H1 (cell line): ENCODE measurements at regions not wholly inside any gene's neighbourhood (a gene's known extent, or its start where the extent isn't known, plus 50 kb on each side); places are given as distances from the start of the nearest gene placed in this dataset.

ENCODE experiments used
- CTCF ChIA-PET: fragments of 300-600 bp; sonication (Branson Sonifier 250); formaldehyde crosslinking; loops from one replicate; lab custom pipeline; 2021; ENCODE audit not compliant: partially characterized antibody; lab: Charles Lee
- POLR2A ChIA-PET: fragments of 300-600 bp; sonication (Branson Sonifier 250); formaldehyde crosslinking; loops from one replicate; lab custom pipeline; 2021; ENCODE audit warnings: inconsistent platforms; ENCODE audit not compliant: partially characterized antibody; lab: Charles Lee
- DNase-seq, 2 experiments: peaks; one replicate each; pipeline versions ENCODE4 v3.0.0 to v3.0.0-alpha.2; 2010 to 2022; ENCODE audit warnings: low spot score in 2 of 2, low read depth in 1 of 2, mixed read lengths in 1 of 2
- FAIRE-seq: peaks from 2 replicates; lab custom pipeline; 2011; peaks lifted over from hg19 to GRCh38; lab: Jason Lieb, UNC
- H2AFZ ChIP-seq: 2 replicates; pipeline ENCODE4 v1.8.1; 2012; ENCODE audit warnings: low read length, inconsistent platforms
- H2AK5ac ChIP-seq: 2 replicates; pipeline ENCODE4 v1.6.1; 2013; ENCODE audit warnings: low read depth, low read length
- H2BK120ac ChIP-seq: replicated peaks from 2 replicates; pipeline ENCODE3; 2013; ENCODE audit warnings: low read depth, low read length, inconsistent platforms
- H2BK12ac ChIP-seq: 2 replicates; pipeline ENCODE4 v1.6.1; 2013; ENCODE audit warnings: low read depth, low read length
- H2BK15ac ChIP-seq: 2 replicates; pipeline ENCODE4 v1.6.1; 2013; ENCODE audit warnings: low read length
- H2BK20ac ChIP-seq: 2 replicates; pipeline ENCODE4 v1.6.1; 2013; ENCODE audit warnings: low read length
- H2BK5ac ChIP-seq: 2 replicates; pipeline ENCODE4 v1.6.1; 2013; ENCODE audit warnings: low read depth, low read length
- H3K14ac ChIP-seq: 2 replicates; pipeline ENCODE4 v1.6.1; 2013; ENCODE audit warnings: inconsistent platforms; ENCODE audit not compliant: insufficient read length
- H3K18ac ChIP-seq: 2 replicates; pipeline ENCODE4 v1.6.1; 2013; ENCODE audit warnings: low read length; ENCODE audit errors: extremely low read depth
- H3K23ac ChIP-seq: 2 replicates; pipeline ENCODE4 v1.6.1; 2013; ENCODE audit warnings: inconsistent platforms; ENCODE audit not compliant: insufficient read length
- H3K23me2 ChIP-seq: 2 replicates; pipeline ENCODE4 v1.6.1; 2013; ENCODE audit warnings: low read depth, low read length
- H3K27ac ChIP-seq: 2 replicates; pipeline ENCODE4 v1.6.1; 2011; ENCODE audit warnings: low read depth, low read length, inconsistent platforms
- H3K27me3 ChIP-seq, 4 experiments: replicated peaks in 1 of 4; 1 replicate in 1 of 4; 2 replicates in 3 of 4; pipeline versions ENCODE4 v1.6.1 to v1.8.1; 2011 to 2013; ENCODE audit warnings: low read length in 3 of 4, mild to moderate bottlenecking in 3 of 4, inconsistent platforms in 2 of 4, mixed read lengths in 2 of 4, moderate library complexity in 1 of 4; ENCODE audit not compliant: control insufficient read depth in 3 of 4, insufficient read depth in 3 of 4; ENCODE audit errors: extremely low read depth in 1 of 4
- H3K36me3 ChIP-seq, 4 experiments: 2 replicates each; pipeline versions ENCODE4 v1.6.1 to v1.8.1; 2011 to 2013; ENCODE audit warnings: mild to moderate bottlenecking in 4 of 4, low read length in 3 of 4, moderate library complexity in 2 of 4, control low read depth in 1 of 4, inconsistent platforms in 1 of 4; ENCODE audit not compliant: insufficient read depth in 4 of 4, control insufficient read depth in 2 of 4
- H3K4ac ChIP-seq: replicated peaks from 2 replicates; pipeline ENCODE3; 2013; ENCODE audit warnings: low read length, low read depth, mixed read lengths, inconsistent platforms; ENCODE audit not compliant: insufficient read length
- H3K4me1 ChIP-seq, 4 experiments: replicated peaks in 1 of 4; 1 replicate in 1 of 4; 2 replicates in 3 of 4; pipeline versions ENCODE4 v1.6.1 to v1.8.1; 2011 to 2013; ENCODE audit warnings: low read length in 3 of 4, inconsistent platforms in 2 of 4, mixed read lengths in 1 of 4; ENCODE audit not compliant: insufficient read depth in 4 of 4, control insufficient read depth in 3 of 4
- H3K4me2 ChIP-seq, 2 experiments: 2 replicates each; pipeline versions ENCODE4 v1.6.1 to v1.8.1; 2011 to 2013; ENCODE audit warnings: low read depth in 2 of 2, low read length in 2 of 2, control low read depth in 1 of 2, inconsistent platforms in 1 of 2, mild to moderate bottlenecking in 1 of 2; ENCODE audit not compliant: insufficient read depth in 1 of 2
- H3K4me3 ChIP-seq, 4 experiments: fragments of 200-600, 300-600 bp in 1 of 4; sonication (generic), shearing (Covaris generic), sonication (Bioruptor Twin) in 1 of 4; 2 replicates each; pipeline versions ENCODE4 v1.5.1 to v1.8.1; 2011 to 2016; ENCODE audit warnings: low read length in 4 of 4, low read depth in 3 of 4, control low read depth in 2 of 4, inconsistent platforms in 2 of 4, mild to moderate bottlenecking in 2 of 4, mixed read lengths in 1 of 4, moderate library complexity in 1 of 4; ENCODE audit not compliant: insufficient read depth in 2 of 4; ENCODE audit errors: extremely low read depth in 1 of 4
- H3K56ac ChIP-seq: replicated peaks from 2 replicates; pipeline ENCODE3; 2013; ENCODE audit warnings: low read depth, mild to moderate bottlenecking, mixed read lengths, low read length, inconsistent platforms; ENCODE audit not compliant: insufficient read length
- H3K79me1 ChIP-seq: 2 replicates; pipeline ENCODE4 v1.6.1; 2013; ENCODE audit warnings: low read depth, low read length, control low read depth
- H3K79me2 ChIP-seq, 2 experiments: 2 replicates each; pipeline versions ENCODE4 v1.6.1 to v1.8.1; 2012 to 2013; ENCODE audit warnings: low read length in 2 of 2, mild to moderate bottlenecking in 2 of 2, inconsistent platforms in 1 of 2; ENCODE audit not compliant: insufficient read depth in 2 of 2, control insufficient read depth in 1 of 2
- H3K9ac ChIP-seq, 4 experiments: replicated peaks in 1 of 4; 1 replicate in 1 of 4; 2 replicates in 3 of 4; pipeline versions ENCODE4 v1.6.1 to v1.8.1; 2011 to 2013; ENCODE audit warnings: low read depth in 3 of 4, low read length in 3 of 4, control low read depth in 2 of 4, mild to moderate bottlenecking in 2 of 4, moderate library complexity in 2 of 4, inconsistent platforms in 1 of 4; ENCODE audit errors: extremely low read depth in 1 of 4
- H3K9me3 ChIP-seq, 2 experiments: 2 replicates each; pipeline versions ENCODE4 v1.6.1 to v1.8.1; 2012 to 2013; ENCODE audit warnings: mild to moderate bottlenecking in 2 of 2, moderate library complexity in 2 of 2, control low read depth in 1 of 2, inconsistent platforms in 1 of 2, low read depth in 1 of 2, low read length in 1 of 2, mixed read lengths in 1 of 2; ENCODE audit not compliant: insufficient read depth in 2 of 2
- H4K20me1 ChIP-seq, 2 experiments: replicated peaks in 1 of 2; 2 replicates each; pipeline versions ENCODE3 to v1.8.1; 2011 to 2013; ENCODE audit warnings: inconsistent platforms in 2 of 2, low read length in 2 of 2, mild to moderate bottlenecking in 1 of 2; ENCODE audit not compliant: insufficient read depth in 2 of 2, control insufficient read depth in 1 of 2
- H4K5ac ChIP-seq: 2 replicates; pipeline ENCODE4 v1.6.1; 2013; ENCODE audit warnings: low read length, low read depth, mixed read lengths, inconsistent platforms; ENCODE audit not compliant: insufficient read length
- H4K8ac ChIP-seq: 2 replicates; pipeline ENCODE4 v1.8.0; 2013; ENCODE audit warnings: mild to moderate bottlenecking, moderate library complexity, low read length, inconsistent platforms; ENCODE audit not compliant: insufficient read depth; ENCODE audit errors: extremely low read depth
- H4K91ac ChIP-seq: replicated peaks from 2 replicates; pipeline ENCODE3; 2013; ENCODE audit warnings: low read length, mixed read lengths, inconsistent platforms; ENCODE audit not compliant: insufficient read length
- CBX5 ChIP-seq: fragments of 300-800, 300-1000 bp; sonication (generic); IDR thresholded peaks from 2 replicates; pipeline ENCODE4 v1.7.1; 2016; ENCODE audit warnings: antibody characterized with exemption, low read length, low read depth
- CEBPB ChIP-seq: IDR thresholded peaks from 2 replicates; pipeline ENCODE4 v1.6.1; 2012; ENCODE audit warnings: low read depth, low read length
- EP300 ChIP-seq, 2 experiments: IDR thresholded peaks; 1 replicate in 1 of 2; 2 replicates in 1 of 2; pipeline ENCODE4 v1.6.1; 2011 to 2012; ENCODE audit warnings: low read depth in 2 of 2, low read length in 2 of 2, mild to moderate bottlenecking in 2 of 2, borderline replicate concordance in 1 of 2, inconsistent platforms in 1 of 2, moderate library complexity in 1 of 2
- JUND ChIP-seq: IDR thresholded peaks from 2 replicates; pipeline ENCODE4 v1.6.1; 2011; ENCODE audit warnings: mild to moderate bottlenecking, improper control_type of control experiment, low read length
- KDM1A ChIP-seq: fragments of 200-600, 300-600 bp; sonication (generic); IDR thresholded peaks from 2 replicates; pipeline ENCODE4 v1.7.1; 2016; ENCODE audit warnings: mild to moderate bottlenecking, low read length, borderline replicate concordance
- RBBP5 ChIP-seq: IDR thresholded peaks from 2 replicates; pipeline ENCODE4 v1.7.1; 2012; ENCODE audit warnings: low read depth, mild to moderate bottlenecking, inconsistent platforms, low read length, moderate library complexity, borderline replicate concordance
- SIN3A ChIP-seq, 2 experiments: IDR thresholded peaks in 1 of 2; conservative IDR thresholded peaks in 1 of 2; 2 replicates each; pipeline ENCODE4 v1.6.1; 2011 to 2012; ENCODE audit warnings: low read length in 2 of 2, improper control_type of control experiment in 1 of 2, low read depth in 1 of 2, mild to moderate bottlenecking in 1 of 2
- SIX5 ChIP-seq: IDR thresholded peaks from 2 replicates; pipeline ENCODE4 v1.6.1; 2011; ENCODE audit warnings: mild to moderate bottlenecking, low read depth, low read length
- SP2 ChIP-seq: IDR thresholded peaks from 2 replicates; pipeline ENCODE4 v1.6.1; 2012; ENCODE audit warnings: mild to moderate bottlenecking, low read length, inconsistent platforms
- SUZ12 ChIP-seq: fragments of 200-600 bp; sonication (generic); IDR thresholded peaks from 2 replicates; pipeline ENCODE4 v1.6.1; 2012; ENCODE audit warnings: mild to moderate bottlenecking, inconsistent platforms, low read length, moderate library complexity, mixed read lengths
- TBP ChIP-seq: IDR thresholded peaks from 2 replicates; pipeline ENCODE4 v1.6.1; 2011; ENCODE audit warnings: low read depth, low read length, improper control_type of control experiment
- TCF12 ChIP-seq: IDR thresholded peaks from 2 replicates; pipeline ENCODE4 v1.6.1; 2011; ENCODE audit warnings: low read depth, mild to moderate bottlenecking, low read length
- WGBS, 2 experiments: shearing (Covaris generic) in 1 of 2; methylation state at CpG; one replicate each; pipeline versions ENCODE4 v1.1.6 to v1.1.7; 2013 to 2015; ENCODE audit warnings: low lambda C conversion rate in 2 of 2, mixed read lengths in 2 of 2, inconsistent platforms in 1 of 2, low coverage in 1 of 2, missing lambda C conversion rate in 1 of 2; ENCODE audit not compliant: insufficient replicate concordance in 2 of 2, insufficient coverage in 1 of 2, insufficient read length in 1 of 2; ENCODE audit errors: extremely low coverage in 1 of 2, missing lambda C conversion rate in 1 of 2; 5-methylcytosine and 5-hydroxymethylcytosine counted together
- TF ChIP-seq, protein P1 (sequence below), 3 experiments: IDR thresholded peaks; 1 replicate in 2 of 3; 2 replicates in 1 of 3; pipeline versions ENCODE4 v1.5.1 to v1.6.1; 2011; ENCODE audit warnings: low read length in 3 of 3, mild to moderate bottlenecking in 3 of 3, inconsistent platforms in 2 of 3, low read depth in 1 of 3, moderate library complexity in 1 of 3; ENCODE audit not compliant: insufficient read depth in 1 of 3; ENCODE audit errors: control extremely low read depth in 1 of 3

DNA sequence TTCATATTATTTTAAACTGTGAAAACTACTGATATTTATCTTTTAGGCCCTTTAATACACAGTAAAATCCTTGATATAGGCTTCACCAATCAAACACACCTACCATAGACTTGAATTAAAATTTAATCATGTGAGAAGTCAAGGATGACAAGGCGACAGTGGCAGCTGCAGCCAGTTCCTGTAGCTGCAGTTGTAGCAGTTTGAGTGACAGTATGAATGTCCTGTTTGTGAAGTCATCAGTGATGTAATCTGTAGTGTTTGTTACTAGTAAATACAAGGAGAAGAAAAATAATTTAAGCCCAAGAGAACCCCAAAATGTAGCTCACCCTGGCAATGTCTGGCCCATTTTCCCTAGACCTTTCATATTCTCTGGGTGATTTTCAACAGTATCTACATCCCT, 897.0 kb downstream of the SLITRK6 start:
- Histone ChIP-seq H3K27ac (no peak overlapping the region), H2BK20ac (no peak overlapping the region), H3K23ac (no peak overlapping the region), H4K8ac (no peak overlapping the region), H3K9ac (no peak overlapping the region), H3K4me2 (no peak overlapping the region), H2BK12ac (no peak overlapping the region), H4K20me1 (no peaks in the 10 kb centered on the region), H2BK5ac (no peak overlapping the region), H3K4ac (no peak overlapping the region), H3K56ac (no peak overlapping the region), H2AK5ac (no peak overlapping the region), H2BK15ac (no peak overlapping the region), H3K9me3 (no peaks in the 10 kb centered on the region), H3K27me3 (no peaks in the 10 kb centered on the region), H3K79me1 (no peaks in the 10 kb centered on the region), H3K36me3 (no peaks in the 10 kb centered on the region), H3K23me2 (no peaks in the 10 kb centered on the region), H4K5ac (no peak overlapping the region), H3K79me2 (no peaks in the 10 kb centered on the region), H2BK120ac (no peak overlapping the region), H3K4me1 (no peaks in the 10 kb centered on the region), H3K4me3 (no peak overlapping the region), H3K14ac (no peak overlapping the region), H3K18ac (no peak overlapping the region), H2AFZ (no peak overlapping the region), H4K91ac (no peak overlapping the region)
- TF ChIP-seq RBBP5 (no peak), KDM1A (no peak), EP300 (IDR thresholded peaks at IDR 0.05; ENCODE audit: borderline replicate concordance in 1 of 2, low read depth in 2 of 2, low read length in 2 of 2) (no peak), SIX5 (no peak), JUND (no peak), CEBPB (no peak), SIN3A (conservative IDR thresholded peaks at IDR 0.05 in 1 of 2, IDR thresholded peaks at IDR 0.05 in 1 of 2; ENCODE audit: low read depth in 1 of 2, low read length in 2 of 2) (no peak), SP2 (no peak), TCF12 (no peak), CBX5 (no peak), SUZ12 (no peak), TBP (no peak)
- TF ChIP-seq, protein P1, sequence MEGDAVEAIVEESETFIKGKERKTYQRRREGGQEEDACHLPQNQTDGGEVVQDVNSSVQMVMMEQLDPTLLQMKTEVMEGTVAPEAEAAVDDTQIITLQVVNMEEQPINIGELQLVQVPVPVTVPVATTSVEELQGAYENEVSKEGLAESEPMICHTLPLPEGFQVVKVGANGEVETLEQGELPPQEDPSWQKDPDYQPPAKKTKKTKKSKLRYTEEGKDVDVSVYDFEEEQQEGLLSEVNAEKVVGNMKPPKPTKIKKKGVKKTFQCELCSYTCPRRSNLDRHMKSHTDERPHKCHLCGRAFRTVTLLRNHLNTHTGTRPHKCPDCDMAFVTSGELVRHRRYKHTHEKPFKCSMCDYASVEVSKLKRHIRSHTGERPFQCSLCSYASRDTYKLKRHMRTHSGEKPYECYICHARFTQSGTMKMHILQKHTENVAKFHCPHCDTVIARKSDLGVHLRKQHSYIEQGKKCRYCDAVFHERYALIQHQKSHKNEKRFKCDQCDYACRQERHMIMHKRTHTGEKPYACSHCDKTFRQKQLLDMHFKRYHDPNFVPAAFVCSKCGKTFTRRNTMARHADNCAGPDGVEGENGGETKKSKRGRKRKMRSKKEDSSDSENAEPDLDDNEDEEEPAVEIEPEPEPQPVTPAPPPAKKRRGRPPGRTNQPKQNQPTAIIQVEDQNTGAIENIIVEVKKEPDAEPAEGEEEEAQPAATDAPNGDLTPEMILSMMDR (IDR thresholded peaks at IDR 0.05; ENCODE audit: control extremely low read depth in 1 of 3, insufficient read depth in 1 of 3, low read depth in 1 of 3, low read length in 3 of 3), result no peak
- FAIRE-seq (no peak), DNase-seq (no peak)
- POLR2A ChIA-PET, result no interaction called here
- CTCF ChIA-PET, result interaction anchor here (1.0 to 1.4 kb wide), 3 partner anchors 10 to 926 kb away, joined by 4 to 6 read pairs (median 4); no protein-coding TSS in a partner anchor
- WGBS, 2 experiments, result 100% methylated on average over 1 of the region's 1 CpG; no CpG with 5 or more reads in 1 of the 2 experiments
